Caco-2 (cell line): ENCODE measurements at regions not wholly inside any gene's neighbourhood (a gene's known extent, or its start where the extent isn't known, plus 50 kb on each side); places are given as distances from the start of the nearest gene placed in this dataset.
"Not testable (repeated sequence)": the region's sequence is repeated elsewhere in the genome, so short reads cannot be mapped to it uniquely, and the experiment has no call there.

ENCODE experiments used
- BruUV-seq: library from RNA; stranded (reverse); fragments of 400-500 nt; replicated peaks from 2 replicates; lab custom pipeline; 2021; lab: Mats Ljungman, UMichigan
- CTCF ChIA-PET: fragments of 300-600 bp; sonication (Branson Sonifier 250); formaldehyde crosslinking; loops from one replicate; lab custom pipeline; 2022; ENCODE audit warnings: antibody characterized with exemption; lab: Charles Lee
- POLR2A ChIA-PET: fragments of 300-600 bp; sonication (Branson Sonifier 250); formaldehyde crosslinking; loops from one replicate; lab custom pipeline; 2022; ENCODE audit warnings: antibody characterized with exemption; lab: Charles Lee
- DNase-seq, 2 experiments: peaks; one replicate each; pipeline versions ENCODE4 v3.0.0 to v3.0.0-alpha.2; 2020 to 2022
- H3K27me3 ChIP-seq: replicated peaks from 2 replicates; pipeline ENCODE4 v1.6.0; 2011; ENCODE audit warnings: low read length; ENCODE audit not compliant: control insufficient read depth, insufficient read depth
- H3K36me3 ChIP-seq: 2 replicates; pipeline ENCODE4 v1.5.1; 2011; ENCODE audit warnings: low read length; ENCODE audit not compliant: control insufficient read depth, insufficient read depth
- H3K4me1 ChIP-seq: fragments of 250-450 bp; sonication (Bioruptor Pico); 2 replicates; pipeline ENCODE4 v1.5.1; 2020; ENCODE audit warnings: mild to moderate bottlenecking
- H3K4me3 ChIP-seq: 2 replicates; pipeline ENCODE4 v1.5.1; 2011; ENCODE audit warnings: low read depth, mild to moderate bottlenecking, control low read depth, low read length
- H3K9me3 ChIP-seq: fragments of 250-450 bp; sonication (Bioruptor Pico); 2 replicates; pipeline ENCODE4 v1.5.1; 2020; ENCODE audit warnings: mild to moderate bottlenecking, moderate library complexity
- H3K27ac Mint-ChIP-seq: one replicate; pipeline ENCODE4 v1.8.0; 2022; ENCODE audit warnings: mixed read lengths; ENCODE audit not compliant: unreplicated experiment
- H3K27me3 Mint-ChIP-seq: one replicate; pipeline ENCODE4 v1.8.0; 2022; ENCODE audit warnings: mixed read lengths; ENCODE audit not compliant: insufficient read depth, unreplicated experiment
- H3K36me3 Mint-ChIP-seq: one replicate; pipeline ENCODE4 v1.8.0; 2022; ENCODE audit warnings: mild to moderate bottlenecking, mixed read lengths; ENCODE audit not compliant: insufficient read depth, unreplicated experiment
- H3K4me1 Mint-ChIP-seq: one replicate; pipeline ENCODE4 v1.8.0; 2022; ENCODE audit warnings: low read depth, mixed read lengths; ENCODE audit not compliant: unreplicated experiment
- H3K4me3 Mint-ChIP-seq: one replicate; pipeline ENCODE4 v1.8.0; 2022; ENCODE audit warnings: mild to moderate bottlenecking, moderate library complexity, mixed read lengths; ENCODE audit not compliant: unreplicated experiment
- H3K9me3 Mint-ChIP-seq: one replicate; pipeline ENCODE4 v1.8.0; 2022; ENCODE audit warnings: mixed read lengths; ENCODE audit not compliant: unreplicated experiment
- CTCF ChIP-seq, 2 experiments: fragments of 200-600 bp in 1 of 2; IDR thresholded peaks; 1 replicate in 1 of 2; 2 replicates in 1 of 2; pipeline versions ENCODE4 v1.5.1 to v1.8.0; 2011 to 2022; ENCODE audit warnings: antibody characterized with exemption in 1 of 2, control low read depth in 1 of 2, inconsistent platforms in 1 of 2, low read depth in 1 of 2, low read length in 1 of 2, mild to moderate bottlenecking in 1 of 2, moderate library complexity in 1 of 2; ENCODE audit not compliant: insufficient read depth in 1 of 2, severe bottlenecking in 1 of 2, unreplicated experiment in 1 of 2
- intact Hi-C: fragments of 100-400 bp; cut with micrococcal nuclease; formaldehyde crosslinking; loops from one replicate; pipeline ENCODE4 v1.10.0; 2022; ENCODE audit not compliant: unreplicated experiment

GRCh38 chr7:142566271-142566670 is 183.0 kb upstream of the PRSS1 start:
- DNase-seq, result no peak
- Histone ChIP-seq H3K36me3 (no peaks in the 10 kb centered on the region), H3K9me3 (no peaks in the 10 kb centered on the region), H3K4me1 (no peaks in the 10 kb centered on the region), H3K27me3 (no peaks in the 10 kb centered on the region), H3K4me3 (no peak overlapping the region)
- Mint-ChIP-seq H3K27ac (no peak overlapping the region), H3K9me3 (no peaks in the 10 kb centered on the region), H3K36me3 (no peaks in the 10 kb centered on the region), H3K4me3 (no peak overlapping the region), H3K27me3 (peaks cover 15% of the 10 kb centered on the region), H3K4me1 (no peaks in the 10 kb centered on the region)
- CTCF ChIA-PET, result no interaction called here
- POLR2A ChIA-PET, result no interaction called here
- intact Hi-C loops, result no loop called here
- TF ChIP-seq CTCF (IDR thresholded peaks at IDR 0.05; ENCODE audit: insufficient read depth in 1 of 2, low read depth in 1 of 2, low read length in 1 of 2, severe bottlenecking in 1 of 2, unreplicated experiment in 1 of 2), result no peak
- no TSS peak for BruUV-seq

- CTCF ChIA-PET, intact Hi-C loops, H3K27me3 ChIP-seq, H3K27ac Mint-ChIP-seq, H3K4me3 Mint-ChIP-seq, H3K4me3 ChIP-seq, H3K9me3 Mint-ChIP-seq, POLR2A ChIA-PET, DNase-seq, BruUV-seq, H3K36me3 ChIP-seq, H3K4me1 ChIP-seq, H3K36me3 Mint-ChIP-seq, H3K9me3 ChIP-seq, H3K4me1 Mint-ChIP-seq: not testable (repeated sequence)
- H3K27me3 Mint-ChIP-seq, result peaks cover 12% of the 10 kb centered on the region
Observed at GRCh38 chr7:142564125-142564524, 185.1 kb upstream of the PRSS1 start.

GRCh38 chr7:142563470-142563869 is 185.8 kb upstream of the PRSS1 start:
- CTCF ChIA-PET, result no interaction called here
- no peak overlapping the region for H3K4me3 ChIP-seq
- POLR2A ChIA-PET, result no interaction called here
- Mint-ChIP-seq H3K4me3 (no peak overlapping the region), H3K36me3 (no peaks in the 10 kb centered on the region), H3K4me1 (no peaks in the 10 kb centered on the region), H3K27me3 (peaks cover 13% of the 10 kb centered on the region), H3K27ac (no peak overlapping the region), H3K9me3 (no peaks in the 10 kb centered on the region)
- intact Hi-C loops, result no loop called here
- BruUV-seq, result no TSS peak
- H3K36me3 ChIP-seq, result no peaks in the 10 kb centered on the region
- no peak for TF ChIP-seq CTCF (IDR thresholded peaks at IDR 0.05; ENCODE audit: insufficient read depth in 1 of 2, low read depth in 1 of 2, low read length in 1 of 2, severe bottlenecking in 1 of 2, unreplicated experiment in 1 of 2)
- no peaks in the 10 kb centered on the region for H3K27me3 ChIP-seq
- H3K4me1 ChIP-seq, result no peaks in the 10 kb centered on the region
- no peak for DNase-seq
- H3K9me3 ChIP-seq, result no peaks in the 10 kb centered on the region

GRCh38 chr7:142562688-142563087 is 186.6 kb upstream of the PRSS1 start:
- no peak overlapping the region for H3K4me3 Mint-ChIP-seq
- no peaks in the 10 kb centered on the region for H3K4me1 Mint-ChIP-seq
- H3K27me3 Mint-ChIP-seq, result peaks cover 13% of the 10 kb centered on the region
- no peaks in the 10 kb centered on the region for H3K36me3 ChIP-seq
- no peak for DNase-seq
- no peak overlapping the region for H3K4me3 ChIP-seq
- H3K27ac Mint-ChIP-seq, result no peak overlapping the region
- POLR2A ChIA-PET, result no interaction called here
- no peaks in the 10 kb centered on the region for H3K9me3 ChIP-seq
- TF ChIP-seq CTCF (IDR thresholded peaks at IDR 0.05; ENCODE audit: insufficient read depth in 1 of 2, low read depth in 1 of 2, low read length in 1 of 2, severe bottlenecking in 1 of 2, unreplicated experiment in 1 of 2), result no peak
- H3K36me3 Mint-ChIP-seq, result no peaks in the 10 kb centered on the region
- intact Hi-C loops, result no loop called here
- H3K27me3 ChIP-seq, result no peaks in the 10 kb centered on the region
- H3K9me3 Mint-ChIP-seq, result no peaks in the 10 kb centered on the region
- CTCF ChIA-PET, result no interaction called here
- no peaks in the 10 kb centered on the region for H3K4me1 ChIP-seq
- no TSS peak for BruUV-seq

- H3K4me3 ChIP-seq, H3K9me3 Mint-ChIP-seq, H3K27me3 ChIP-seq, BruUV-seq, POLR2A ChIA-PET, H3K27ac Mint-ChIP-seq, DNase-seq, intact Hi-C loops, CTCF ChIA-PET, H3K36me3 Mint-ChIP-seq, H3K4me1 Mint-ChIP-seq, H3K9me3 ChIP-seq, H3K36me3 ChIP-seq, H3K4me1 ChIP-seq, H3K4me3 Mint-ChIP-seq: not testable (repeated sequence)
- peaks cover 13% of the 10 kb centered on the region for H3K27me3 Mint-ChIP-seq
Observed at GRCh38 chr7:142561396-142561795, 187.9 kb upstream of the PRSS1 start.
